ENCODE measurements at regions not wholly inside any gene's neighbourhood (a gene's known extent, or its start where the extent isn't known, plus 50 kb on each side); places are given as distances from the start of the nearest gene placed in this dataset.

DNA sequence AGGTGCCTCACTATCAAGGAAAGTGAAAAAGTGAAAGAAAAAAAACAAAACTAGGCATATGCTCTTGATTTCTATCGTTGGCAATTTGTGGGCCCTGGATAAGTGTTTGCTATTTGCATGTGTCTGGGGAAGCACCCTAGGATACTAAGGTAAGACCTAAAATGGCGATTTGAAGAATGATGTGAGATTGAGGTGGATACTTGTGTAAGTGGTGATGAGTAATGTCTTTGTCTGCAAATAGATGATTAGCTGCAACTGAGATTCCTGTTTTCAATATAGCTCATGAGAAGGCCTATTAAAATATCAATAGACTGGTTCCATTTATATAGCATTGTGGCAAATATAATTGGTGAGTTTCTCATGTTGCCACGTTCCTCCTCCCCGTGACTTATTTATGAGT, 261.7 kb downstream of the NEDD1 start:
- POLR2A ChIA-PET (ENCODE audit: unreplicated experiment) = no interaction called here

DNA sequence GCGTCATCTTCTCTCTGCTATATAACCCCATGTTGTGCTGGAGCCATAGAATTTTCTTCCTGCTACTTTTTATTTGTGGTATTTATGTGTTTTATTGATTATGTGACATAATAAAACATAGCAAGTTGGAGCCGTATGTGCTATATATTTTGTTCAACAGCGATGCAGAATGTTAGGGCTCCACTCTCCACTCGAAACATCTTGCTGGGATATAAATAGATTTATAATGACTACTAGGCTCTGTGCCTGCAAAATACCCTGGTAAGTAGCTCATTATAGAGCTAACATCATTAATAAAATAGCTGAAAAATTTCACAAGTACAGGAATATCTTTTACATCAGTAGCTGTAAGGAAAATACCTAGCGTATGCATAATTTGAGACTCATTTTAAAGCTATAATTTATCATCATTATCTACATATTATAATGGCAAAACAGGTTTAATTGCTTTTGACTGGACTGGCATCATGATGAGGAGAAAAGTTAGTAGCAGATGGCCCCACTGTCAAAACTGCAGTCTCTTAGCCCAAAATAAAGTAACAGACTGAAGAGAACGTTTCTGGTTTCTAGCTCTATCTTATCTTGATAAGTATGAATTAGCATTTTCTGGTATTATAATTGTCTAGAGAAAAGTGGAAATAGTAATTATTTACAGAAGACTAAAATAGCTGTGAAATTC, 263.0 kb downstream of the NEDD1 start:
- Histone ChIP-seq H3K4me3 (no peak overlapping the region), H3K79me2 (ENCODE audit: low read depth) (no peaks in the 10 kb centered on the region), H3K4me2 (no peak overlapping the region), H4K20me1 (ENCODE audit: insufficient read depth) (no peaks in the 10 kb centered on the region), H3K4me1 (replicated peaks; ENCODE audit: insufficient read depth) (no peaks in the 10 kb centered on the region), H3K9me2 (ENCODE audit: insufficient read depth) (no peaks in the 10 kb centered on the region), H3K9me3 (ENCODE audit: insufficient read depth, low read depth) (no peaks in the 10 kb centered on the region), H3K36me3 (ENCODE audit: low read depth) (no peaks in the 10 kb centered on the region), H3K27me3 (ENCODE audit: insufficient read depth, low read depth) (peaks cover 3% of the 10 kb centered on the region; the same call in 1 of the 2 replicates), H3F3A (ENCODE audit: insufficient read depth, low read depth) (no peaks in the 10 kb centered on the region), H2AFZ (no peak overlapping the region), H3K27ac (no peak overlapping the region)
- TF ChIP-seq EZH2 (IDR thresholded peaks at IDR 0.05; ENCODE audit: low read depth) = no peak
- TF ChIP-seq, protein P1, sequence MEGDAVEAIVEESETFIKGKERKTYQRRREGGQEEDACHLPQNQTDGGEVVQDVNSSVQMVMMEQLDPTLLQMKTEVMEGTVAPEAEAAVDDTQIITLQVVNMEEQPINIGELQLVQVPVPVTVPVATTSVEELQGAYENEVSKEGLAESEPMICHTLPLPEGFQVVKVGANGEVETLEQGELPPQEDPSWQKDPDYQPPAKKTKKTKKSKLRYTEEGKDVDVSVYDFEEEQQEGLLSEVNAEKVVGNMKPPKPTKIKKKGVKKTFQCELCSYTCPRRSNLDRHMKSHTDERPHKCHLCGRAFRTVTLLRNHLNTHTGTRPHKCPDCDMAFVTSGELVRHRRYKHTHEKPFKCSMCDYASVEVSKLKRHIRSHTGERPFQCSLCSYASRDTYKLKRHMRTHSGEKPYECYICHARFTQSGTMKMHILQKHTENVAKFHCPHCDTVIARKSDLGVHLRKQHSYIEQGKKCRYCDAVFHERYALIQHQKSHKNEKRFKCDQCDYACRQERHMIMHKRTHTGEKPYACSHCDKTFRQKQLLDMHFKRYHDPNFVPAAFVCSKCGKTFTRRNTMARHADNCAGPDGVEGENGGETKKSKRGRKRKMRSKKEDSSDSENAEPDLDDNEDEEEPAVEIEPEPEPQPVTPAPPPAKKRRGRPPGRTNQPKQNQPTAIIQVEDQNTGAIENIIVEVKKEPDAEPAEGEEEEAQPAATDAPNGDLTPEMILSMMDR (conservative IDR thresholded peaks at IDR 0.05) = no peak
- no TSS peak for BruUV-seq (replicated peaks)
- DNase-seq = no peak
- intact Hi-C loops (cut with micrococcal nuclease; ENCODE audit: unreplicated experiment) = no loop called here
- POLR2A ChIA-PET (ENCODE audit: unreplicated experiment) = no interaction called here
- CTCF ChIA-PET = no interaction called here

More for the DNA sequence above, 261.7 kb downstream of the NEDD1 start:
- no peaks in the 10 kb centered on the region for H3F3A ChIP-seq (ENCODE audit: insufficient read depth, low read depth)
- no peaks in the 10 kb centered on the region for H3K79me2 ChIP-seq (ENCODE audit: low read depth)
- no peak overlapping the region for H3K27ac ChIP-seq
- no peaks in the 10 kb centered on the region; the same call in 1 of the 2 replicates for H3K27me3 ChIP-seq (ENCODE audit: insufficient read depth, low read depth)
- no TSS peak for BruUV-seq (replicated peaks)
- DNase-seq = no peak
- H3K36me3 ChIP-seq (ENCODE audit: low read depth) = no peaks in the 10 kb centered on the region
- TF ChIP-seq, protein P1 (conservative IDR thresholded peaks at IDR 0.05) = no peak
- TF ChIP-seq EZH2 (IDR thresholded peaks at IDR 0.05; ENCODE audit: low read depth) = no peak
- H2AFZ ChIP-seq = 0 out of 2 replicates have a peak overlapping the region, but pooled peaks have one; percentile 22
- no peaks in the 10 kb centered on the region for H3K9me2 ChIP-seq (ENCODE audit: insufficient read depth)
- CTCF ChIA-PET = no interaction called here
- no peak overlapping the region for H3K4me3 ChIP-seq
- intact Hi-C loops (cut with micrococcal nuclease; ENCODE audit: unreplicated experiment) = no loop called here
- no peak overlapping the region for H3K4me2 ChIP-seq
- H3K9me3 ChIP-seq (ENCODE audit: insufficient read depth, low read depth) = no peaks in the 10 kb centered on the region
- H3K4me1 ChIP-seq (replicated peaks; ENCODE audit: insufficient read depth) = no peaks in the 10 kb centered on the region
- no peaks in the 10 kb centered on the region for H4K20me1 ChIP-seq (ENCODE audit: insufficient read depth)

DNA sequence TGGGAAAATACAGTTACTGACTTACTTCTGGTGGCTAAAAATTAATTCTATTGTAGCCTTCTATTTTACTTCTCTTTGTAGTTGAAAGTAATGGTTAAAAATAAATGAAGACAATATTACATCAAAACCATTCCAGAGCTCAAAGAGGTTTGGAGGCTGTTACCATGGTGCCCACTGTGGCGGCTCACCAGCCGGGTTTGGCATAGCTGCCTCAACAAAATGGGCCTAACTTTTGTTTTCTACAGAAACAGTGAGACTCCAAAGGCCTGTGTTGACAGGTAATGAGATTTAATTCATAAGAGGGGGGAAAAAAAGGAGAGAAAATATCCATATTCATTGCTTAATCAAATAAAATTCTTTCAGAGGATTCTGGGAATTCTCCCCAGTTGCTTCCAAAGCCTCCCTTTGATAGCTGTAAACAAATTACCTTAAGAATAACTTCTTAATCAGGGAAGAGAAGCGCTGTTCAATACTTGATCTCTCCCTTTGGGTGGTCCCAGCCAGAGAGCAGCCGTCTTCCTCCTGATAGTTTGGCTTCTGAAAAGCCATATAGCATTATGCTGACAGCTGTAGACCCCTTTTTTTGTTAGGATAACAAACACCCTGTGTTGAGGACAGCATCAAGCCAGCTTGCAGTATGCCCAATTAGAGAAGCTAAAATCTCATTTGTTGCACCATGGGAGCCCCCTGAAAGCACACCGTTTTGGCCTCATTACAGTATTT, 266.8 kb downstream of the NEDD1 start:
- TF ChIP-seq EZH2 (IDR thresholded peaks at IDR 0.05; ENCODE audit: low read depth) = no peak
- H3K4me2 ChIP-seq = no peak overlapping the region
- intact Hi-C loops (cut with micrococcal nuclease; ENCODE audit: unreplicated experiment) = no loop called here
- H3K79me2 ChIP-seq (ENCODE audit: low read depth) = no peaks in the 10 kb centered on the region
- peaks cover 3% of the 10 kb centered on the region; the same call in 1 of the 2 replicates for H3K27me3 ChIP-seq (ENCODE audit: insufficient read depth, low read depth)
- no peaks in the 10 kb centered on the region for H3K4me1 ChIP-seq (replicated peaks; ENCODE audit: insufficient read depth)
- no peak for DNase-seq
- no peaks in the 10 kb centered on the region for H3K9me3 ChIP-seq (ENCODE audit: insufficient read depth, low read depth)
- ChIA-PET CTCF (no interaction called here), POLR2A (ENCODE audit: unreplicated experiment) (no interaction called here)
- H4K20me1 ChIP-seq (ENCODE audit: insufficient read depth) = no peaks in the 10 kb centered on the region
- no peaks in the 10 kb centered on the region for H3K36me3 ChIP-seq (ENCODE audit: low read depth)
- H3K4me3 ChIP-seq = no peak overlapping the region
- H3K27ac ChIP-seq = no peak overlapping the region
- H3F3A ChIP-seq (ENCODE audit: insufficient read depth, low read depth) = no peaks in the 10 kb centered on the region
- H2AFZ ChIP-seq = no peak overlapping the region
- no TSS peak for BruUV-seq (replicated peaks)
- H3K9me2 ChIP-seq (ENCODE audit: insufficient read depth) = no peaks in the 10 kb centered on the region
